HepG2 (cell line): ENCODE measurements at regions not wholly inside any gene's neighbourhood (a gene's known extent, or its start where the extent isn't known, plus 50 kb on each side); places are given as distances from the start of the nearest gene placed in this dataset.

Experiments
- ATAC-seq: fragments of 200-7000 bp; cut with Tn5 transposase; 3 replicates; pipeline ENCODE4 v1.9.1; 2020; ENCODE audit warnings: mild to moderate bottlenecking, moderate library complexity
- BruUV-seq: library from RNA; stranded (reverse); fragments of 400-500 nt; replicated peaks from 2 replicates; lab custom pipeline; 2021; lab: Mats Ljungman, UMichigan
- CTCF ChIA-PET: fragments of 300-600 bp; formaldehyde crosslinking; extraction: SDS; loops from one replicate; lab custom pipeline; 2021; ENCODE audit warnings: low total read pairs, inconsistent platforms, low intra/inter-chr PET ratio; lab: Yijun Ruan, JAX
- POLR2A ChIA-PET: fragments of 350-600 bp; sonication (Branson Sonifier 250); formaldehyde crosslinking; loops from one replicate; lab custom pipeline; 2020; ENCODE audit warnings: antibody characterized with exemption, inconsistent platforms; lab: Yijun Ruan, JAX
- DNase-seq: peaks from one replicate; pipeline ENCODE4 v3.0.0-alpha.2; 2015; ENCODE audit warnings: low spot score
- FAIRE-seq: peaks from 3 replicates; lab custom pipeline; 2011; peaks lifted over from hg19 to GRCh38; lab: Jason Lieb, UNC
- H2AFZ ChIP-seq: one replicate; pipeline ENCODE4 v1.6.1; 2011; ENCODE audit warnings: low read length, inconsistent platforms
- H3K27ac ChIP-seq: fragments of 300-600 bp; 3 replicates; pipeline ENCODE4 v1.8.0; 2011; ENCODE audit warnings: mixed run types, mild to moderate bottlenecking, mixed read lengths, low read length, inconsistent platforms; ENCODE audit not compliant: insufficient read depth; ENCODE audit errors: extremely low read length
- H3K27me3 ChIP-seq, 2 experiments: fragments of 200-600 bp in 1 of 2; 2 replicates in 1 of 2; 3 replicates in 1 of 2; pipeline versions ENCODE4 v1.6.0 to v1.8.0; 2011; ENCODE audit warnings: low read length in 2 of 2, mild to moderate bottlenecking in 2 of 2, moderate library complexity in 2 of 2, inconsistent platforms in 1 of 2; ENCODE audit not compliant: insufficient read depth in 2 of 2, control insufficient read depth in 1 of 2
- H3K36me3 ChIP-seq, 2 experiments: fragments of 200-600 bp in 1 of 2; replicated peaks in 1 of 2; 2 replicates in 1 of 2; 3 replicates in 1 of 2; pipeline versions ENCODE4 v1.5.1 to v1.8.0; 2011; ENCODE audit warnings: low read length in 2 of 2, inconsistent platforms in 1 of 2; ENCODE audit not compliant: insufficient read depth in 2 of 2, control insufficient read depth in 1 of 2
- H3K4me1 ChIP-seq: 2 replicates; pipeline ENCODE4 v1.5.1; 2012; ENCODE audit warnings: low read length, inconsistent platforms; ENCODE audit not compliant: insufficient read depth
- H3K4me2 ChIP-seq: 2 replicates; pipeline ENCODE4 v1.6.0; 2011; ENCODE audit warnings: low read depth, low read length, inconsistent platforms
- H3K4me3 ChIP-seq, 3 experiments: fragments of 200-600 bp in 1 of 3; sonication (generic), shearing (Covaris generic) in 1 of 3; replicated peaks in 1 of 3; 2 replicates each; pipeline ENCODE4 v1.5.1; 2011 to 2016; ENCODE audit warnings: low read length in 3 of 3, inconsistent platforms in 2 of 3, low read depth in 2 of 3, mild to moderate bottlenecking in 2 of 3, control low read depth in 1 of 3, mixed read lengths in 1 of 3; ENCODE audit not compliant: insufficient read depth in 1 of 3
- H3K79me2 ChIP-seq: one replicate; pipeline ENCODE4 v1.6.1; 2011; ENCODE audit warnings: low read length, inconsistent platforms; ENCODE audit not compliant: insufficient read depth
- H3K9ac ChIP-seq: 2 replicates; pipeline ENCODE4 v1.6.0; 2011; ENCODE audit warnings: mild to moderate bottlenecking, low read depth, low read length, inconsistent platforms; ENCODE audit not compliant: insufficient read depth
- H3K9me3 ChIP-seq: 2 replicates; pipeline ENCODE4 v1.5.1; 2012; ENCODE audit warnings: mild to moderate bottlenecking, low read length
- H4K20me1 ChIP-seq: 2 replicates; pipeline ENCODE4 v1.6.0; 2011; ENCODE audit warnings: inconsistent platforms, mild to moderate bottlenecking, low read length, moderate library complexity; ENCODE audit not compliant: insufficient read depth
- KDM4B ChIP-seq: sonication (generic); formaldehyde crosslinking; IDR thresholded peaks from 2 replicates; pipeline ENCODE4 v1.4.0; 2020; ENCODE audit warnings: missing genetic modification reagents
- LCORL ChIP-seq, 2 experiments: fragments of 450-650 bp in 1 of 2; sonication (generic) in 1 of 2; formaldehyde crosslinking in 1 of 2; IDR thresholded peaks; 2 replicates each; pipeline versions ENCODE4 v1.5.0 to v1.6.1; 2017 to 2020; ENCODE audit warnings: antibody characterized with exemption in 1 of 2, missing genetic modification reagents in 1 of 2
- PHF5A ChIP-seq: IDR thresholded peaks from one replicate; pipeline ENCODE4 v1.6.1; 2018; ENCODE audit warnings: low read depth, missing genetic modification reagents; ENCODE audit not compliant: unreplicated experiment
- ZNF549 ChIP-seq: sonication (generic); formaldehyde crosslinking; IDR thresholded peaks from 2 replicates; pipeline ENCODE4 v1.5.0; 2020; ENCODE audit warnings: missing genetic modification reagents
- ZNF775 ChIP-seq: sonication (generic); formaldehyde crosslinking; IDR thresholded peaks from 2 replicates; pipeline ENCODE4 v1.4.0; 2020; ENCODE audit warnings: missing genetic modification reagents, mild to moderate bottlenecking, moderate library complexity, borderline replicate concordance
- ZNF83 ChIP-seq: sonication (generic); formaldehyde crosslinking; IDR thresholded peaks from 2 replicates; pipeline ENCODE4 v1.4.0; 2020; ENCODE audit warnings: missing genetic modification reagents, mild to moderate bottlenecking, borderline replicate concordance
- whole genome bisulfite sequencing: methylation state at CpG from one replicate; pipeline ENCODE4 v1.1.6; 2017; ENCODE audit warnings: low lambda C conversion rate; 5-methylcytosine and 5-hydroxymethylcytosine counted together
- in situ Hi-C: cut with HindIII; loops from 2 replicates; pipeline ENCODE4 v1.10.0; 2017; ENCODE audit warnings: low pct_unique_long_range_greater_than_20kb; ENCODE audit not compliant: extremely low pct_ligation_motif_present
- intact Hi-C: fragments of 100-400 bp; cut with micrococcal nuclease; formaldehyde crosslinking; loops from one replicate; pipeline ENCODE4 v1.10.0; 2022; ENCODE audit not compliant: unreplicated experiment
- TF ChIP-seq, protein P1 (sequence below): sonication (generic); formaldehyde crosslinking; IDR thresholded peaks from 2 replicates; pipeline ENCODE4 v1.4.0; 2020; ENCODE audit warnings: missing genetic modification reagents, mild to moderate bottlenecking, borderline replicate concordance
- TF ChIP-seq, protein P2 (sequence below): sonication (generic); formaldehyde crosslinking; IDR thresholded peaks from 2 replicates; pipeline ENCODE4 v1.4.0; 2020; ENCODE audit warnings: missing genetic modification reagents; ENCODE audit errors: not compliant biosample characterization

DNA sequence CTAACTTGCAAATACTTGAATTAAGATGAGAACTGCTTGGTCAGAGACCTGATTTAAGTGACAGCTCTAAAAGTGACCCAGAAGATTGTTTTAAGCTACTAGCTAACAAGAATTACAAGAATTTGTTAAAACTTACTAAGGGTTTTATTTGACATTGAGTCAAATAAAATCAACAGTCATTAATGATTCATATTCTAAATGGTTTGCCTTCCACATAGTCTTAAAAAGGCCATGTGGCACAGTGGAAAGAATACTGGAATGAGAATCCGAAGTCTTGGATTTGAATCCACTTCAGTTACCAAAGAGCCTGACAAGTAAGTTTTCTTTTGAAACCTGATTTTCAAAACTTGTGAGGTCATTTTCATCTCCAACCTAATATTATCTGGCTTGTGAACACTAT is 489.3 kb downstream of the ADCYAP1 start:
- BruUV-seq = no TSS peak
- WGBS = 42% methylated on average over 1 of the region's 1 CpG
- Histone ChIP-seq H3K36me3 (no peaks in the 10 kb centered on the region), H3K4me1 (peaks cover 23% of the 10 kb centered on the region), H4K20me1 (no peaks in the 10 kb centered on the region), H3K4me2 (no peak overlapping the region), H3K9me3 (no peaks in the 10 kb centered on the region), H3K79me2 (no peaks in the 10 kb centered on the region), H3K27ac (no peak overlapping the region), H3K4me3 (no peak overlapping the region), H3K9ac (no peak overlapping the region), H3K27me3 (no peaks in the 10 kb centered on the region), H2AFZ (no peak overlapping the region)
- no peak for FAIRE-seq
- intact Hi-C loops (no loop called here), in situ Hi-C loops (no loop called here)
- no peak for TF ChIP-seq ZNF83
- TF ChIP-seq KDM4B (CRISPR knock-in tag) = no peak
- no peak for TF ChIP-seq PHF5A (CRISPR knock-in tag)
- TF ChIP-seq, protein P1, sequence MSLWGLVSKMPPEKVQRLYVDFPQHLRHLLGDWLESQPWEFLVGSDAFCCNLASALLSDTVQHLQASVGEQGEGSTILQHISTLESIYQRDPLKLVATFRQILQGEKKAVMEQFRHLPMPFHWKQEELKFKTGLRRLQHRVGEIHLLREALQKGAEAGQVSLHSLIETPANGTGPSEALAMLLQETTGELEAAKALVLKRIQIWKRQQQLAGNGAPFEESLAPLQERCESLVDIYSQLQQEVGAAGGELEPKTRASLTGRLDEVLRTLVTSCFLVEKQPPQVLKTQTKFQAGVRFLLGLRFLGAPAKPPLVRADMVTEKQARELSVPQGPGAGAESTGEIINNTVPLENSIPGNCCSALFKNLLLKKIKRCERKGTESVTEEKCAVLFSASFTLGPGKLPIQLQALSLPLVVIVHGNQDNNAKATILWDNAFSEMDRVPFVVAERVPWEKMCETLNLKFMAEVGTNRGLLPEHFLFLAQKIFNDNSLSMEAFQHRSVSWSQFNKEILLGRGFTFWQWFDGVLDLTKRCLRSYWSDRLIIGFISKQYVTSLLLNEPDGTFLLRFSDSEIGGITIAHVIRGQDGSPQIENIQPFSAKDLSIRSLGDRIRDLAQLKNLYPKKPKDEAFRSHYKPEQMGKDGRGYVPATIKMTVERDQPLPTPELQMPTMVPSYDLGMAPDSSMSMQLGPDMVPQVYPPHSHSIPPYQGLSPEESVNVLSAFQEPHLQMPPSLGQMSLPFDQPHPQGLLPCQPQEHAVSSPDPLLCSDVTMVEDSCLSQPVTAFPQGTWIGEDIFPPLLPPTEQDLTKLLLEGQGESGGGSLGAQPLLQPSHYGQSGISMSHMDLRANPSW (CRISPR knock-in tag) = no peak
- TF ChIP-seq LCORL (IDR thresholded peaks at IDR 0.05) = no peak
- no peak for TF ChIP-seq LCORL (CRISPR knock-in tag; IDR thresholded peaks at IDR 0.05)
- no peak for TF ChIP-seq ZNF775
- TF ChIP-seq, protein P2, sequence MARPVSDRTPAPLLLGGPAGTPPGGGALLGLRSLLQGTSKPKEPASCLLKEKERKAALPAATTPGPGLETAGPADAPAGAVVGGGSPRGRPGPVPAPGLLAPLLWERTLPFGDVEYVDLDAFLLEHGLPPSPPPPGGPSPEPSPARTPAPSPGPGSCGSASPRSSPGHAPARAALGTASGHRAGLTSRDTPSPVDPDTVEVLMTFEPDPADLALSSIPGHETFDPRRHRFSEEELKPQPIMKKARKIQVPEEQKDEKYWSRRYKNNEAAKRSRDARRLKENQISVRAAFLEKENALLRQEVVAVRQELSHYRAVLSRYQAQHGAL (CRISPR knock-in tag) = no peak
- TF ChIP-seq ZNF549 (CRISPR knock-in tag) = no peak
- ATAC-seq = no peak
- CTCF ChIA-PET = no interaction called here
- no peak for DNase-seq
- POLR2A ChIA-PET = no interaction called here
